CD4-positive, alpha-beta T cell (primary cell): ENCODE measurements at regions not wholly inside any gene's neighbourhood (a gene's known extent, or its start where the extent isn't known, plus 50 kb on each side); places are given as distances from the start of the nearest gene placed in this dataset.

Experiments used
- ATAC-seq: fragments of 200-7000 bp; cut with Tn5 transposase; one replicate; pipeline ENCODE4 v1.10.0; 2022; ENCODE audit warnings: mild to moderate bottlenecking; ENCODE audit not compliant: poor library complexity
- CTCF ChIA-PET: fragments of 350-600 bp; sonication (Branson Sonifier 250); formaldehyde crosslinking; loops from one replicate; lab custom pipeline; 2021; ENCODE audit warnings: antibody characterized with exemption, inconsistent platforms; lab: Charles Lee
- POLR2A ChIA-PET: fragments of 350-600 bp; sonication (Branson Sonifier 250); formaldehyde crosslinking; loops from one replicate; lab custom pipeline; 2021; ENCODE audit warnings: antibody characterized with exemption, inconsistent platforms; lab: Charles Lee
- DNase-seq, 14 experiments: peaks; one replicate each; pipeline ENCODE4 v3.0.0-alpha.2; 2013 to 2020; ENCODE audit warnings: mixed read lengths in 2 of 14
- H3K27ac ChIP-seq, 2 donors: one replicate each; pipeline versions ENCODE4 v1.5.1 to v1.7.0; 2013; ENCODE audit warnings: low read length in 2 of 2, low read depth in 1 of 2, mild to moderate bottlenecking in 1 of 2
- H3K27me3 ChIP-seq, 2 experiments: 1 replicate in 1 of 2; 2 replicates in 1 of 2; pipeline versions ENCODE4 v1.6.1 to v1.7.0; 2013; ENCODE audit warnings: low read length in 2 of 2, control low read depth in 1 of 2, mild to moderate bottlenecking in 1 of 2, moderate library complexity in 1 of 2; ENCODE audit not compliant: insufficient read depth in 2 of 2, control insufficient read depth in 1 of 2
- H3K36me3 ChIP-seq: one replicate; pipeline ENCODE4 v1.6.1; 2013; ENCODE audit warnings: low read length, control low read depth; ENCODE audit not compliant: insufficient read depth
- H3K4me1 ChIP-seq: one replicate; pipeline ENCODE4 v1.6.1; 2013; ENCODE audit warnings: low read length, control low read depth; ENCODE audit not compliant: insufficient read depth
- H3K4me3 ChIP-seq: one replicate; pipeline ENCODE4 v1.5.1; 2013; ENCODE audit warnings: mild to moderate bottlenecking, low read length, moderate library complexity
- H3K9me3 ChIP-seq, 2 experiments: 1 replicate in 1 of 2; 2 replicates in 1 of 2; pipeline versions ENCODE4 v1.6.1 to v1.7.0; 2013; ENCODE audit warnings: low read length in 2 of 2, mild to moderate bottlenecking in 2 of 2, control low read depth in 1 of 2, moderate library complexity in 1 of 2; ENCODE audit not compliant: control insufficient read depth in 1 of 2, insufficient read depth in 1 of 2
- H3K27ac Mint-ChIP-seq: one replicate; pipeline ENCODE4 v1.8.0; 2020; ENCODE audit warnings: mixed read lengths
- H3K27me3 Mint-ChIP-seq: one replicate; pipeline ENCODE4 v1.8.0; 2021; ENCODE audit warnings: mixed read lengths
- H3K36me3 Mint-ChIP-seq: one replicate; pipeline ENCODE4 v1.8.0; 2021; ENCODE audit warnings: low read depth, mixed read lengths
- H3K4me1 Mint-ChIP-seq: one replicate; pipeline ENCODE4 v1.8.0; 2021; ENCODE audit warnings: low read depth, mixed read lengths
- H3K4me3 Mint-ChIP-seq: one replicate; pipeline ENCODE4 v1.8.0; 2020; ENCODE audit warnings: mild to moderate bottlenecking, mixed read lengths
- H3K9me3 Mint-ChIP-seq: one replicate; pipeline ENCODE4 v1.8.0; 2020; ENCODE audit warnings: mixed read lengths
- intact Hi-C, 2 experiments: fragments of 100-400 bp; cut with DNase I in 1 of 2; cut with micrococcal nuclease in 1 of 2; formaldehyde crosslinking; loops; one replicate each; pipeline versions ENCODE4 v1.15.1 to v1.9.0; 2023 to 2025; cut with DNase I, micrococcal nuclease
- TF ChIP-seq, protein P1 (sequence below): fragments of 200-600 bp; IDR thresholded peaks from one replicate; pipeline ENCODE4 v1.8.0; 2022; ENCODE audit warnings: antibody characterized with exemption, mild to moderate bottlenecking

DNA sequence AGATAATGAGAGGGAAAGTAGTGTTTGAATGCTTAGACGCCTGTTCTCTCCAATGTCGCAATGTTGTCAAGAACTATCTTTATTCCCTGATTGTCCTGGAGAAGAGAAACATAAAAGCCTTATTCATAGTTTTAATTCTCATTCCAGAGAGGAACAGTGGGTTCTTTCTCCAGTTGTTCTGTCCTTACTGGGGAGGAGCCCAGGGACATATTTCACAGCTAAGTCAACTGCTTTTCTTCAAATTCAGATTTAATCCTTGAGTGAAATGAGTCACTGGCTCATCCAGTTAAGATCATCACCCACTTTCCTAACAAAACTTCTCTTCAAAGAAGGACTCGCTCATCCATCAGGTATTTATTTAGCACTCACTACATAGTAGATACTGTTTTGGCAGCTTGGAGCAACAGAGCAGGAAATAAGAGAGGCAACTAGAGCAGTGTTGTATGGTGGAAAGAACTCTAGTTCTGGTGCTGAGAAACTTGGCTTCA is 365.7 kb upstream of the USP24 start:
- H3K27me3 Mint-ChIP-seq = peaks cover 25% of the 10 kb centered on the region
- no peaks in the 10 kb centered on the region for H3K9me3 Mint-ChIP-seq
- Histone ChIP-seq H3K36me3 (no peaks in the 10 kb centered on the region), H3K4me1 (no peaks in the 10 kb centered on the region), H3K4me3 (no peak overlapping the region), H3K27ac (no peak overlapping the region), H3K9me3 (no peaks in the 10 kb centered on the region), H3K27me3 (peaks cover 0 to 3% of the 10 kb centered on the region in 2 experiments)
- no peak overlapping the region for H3K27ac Mint-ChIP-seq
- H3K4me3 Mint-ChIP-seq = no peak overlapping the region
- POLR2A ChIA-PET = no interaction called here
- DNase-seq = no peak
- CTCF ChIA-PET = no interaction called here
- H3K36me3 Mint-ChIP-seq = no peaks in the 10 kb centered on the region
- intact Hi-C loops = no loop called here
- TF ChIP-seq, protein P1, sequence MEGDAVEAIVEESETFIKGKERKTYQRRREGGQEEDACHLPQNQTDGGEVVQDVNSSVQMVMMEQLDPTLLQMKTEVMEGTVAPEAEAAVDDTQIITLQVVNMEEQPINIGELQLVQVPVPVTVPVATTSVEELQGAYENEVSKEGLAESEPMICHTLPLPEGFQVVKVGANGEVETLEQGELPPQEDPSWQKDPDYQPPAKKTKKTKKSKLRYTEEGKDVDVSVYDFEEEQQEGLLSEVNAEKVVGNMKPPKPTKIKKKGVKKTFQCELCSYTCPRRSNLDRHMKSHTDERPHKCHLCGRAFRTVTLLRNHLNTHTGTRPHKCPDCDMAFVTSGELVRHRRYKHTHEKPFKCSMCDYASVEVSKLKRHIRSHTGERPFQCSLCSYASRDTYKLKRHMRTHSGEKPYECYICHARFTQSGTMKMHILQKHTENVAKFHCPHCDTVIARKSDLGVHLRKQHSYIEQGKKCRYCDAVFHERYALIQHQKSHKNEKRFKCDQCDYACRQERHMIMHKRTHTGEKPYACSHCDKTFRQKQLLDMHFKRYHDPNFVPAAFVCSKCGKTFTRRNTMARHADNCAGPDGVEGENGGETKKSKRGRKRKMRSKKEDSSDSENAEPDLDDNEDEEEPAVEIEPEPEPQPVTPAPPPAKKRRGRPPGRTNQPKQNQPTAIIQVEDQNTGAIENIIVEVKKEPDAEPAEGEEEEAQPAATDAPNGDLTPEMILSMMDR = no peak
- H3K4me1 Mint-ChIP-seq = no peaks in the 10 kb centered on the region
- no peak for ATAC-seq

GRCh38 chr1:55579332-55580001 is 364.3 kb upstream of the USP24 start:
- DNase-seq = no peak
- intact Hi-C loops = no loop called here

GRCh38 chr1:55578646-55579045 is 363.5 kb upstream of the USP24 start:
- DNase-seq = no peak
- CTCF ChIA-PET = no interaction called here
- POLR2A ChIA-PET = no interaction called here
- H3K27me3 Mint-ChIP-seq = peaks cover 24% of the 10 kb centered on the region
- no peak overlapping the region for H3K4me3 ChIP-seq
- H3K27me3 ChIP-seq = peaks cover 0 to 3% of the 10 kb centered on the region in 2 experiments
- no peaks in the 10 kb centered on the region for H3K36me3 ChIP-seq
- H3K36me3 Mint-ChIP-seq = no peaks in the 10 kb centered on the region
- TF ChIP-seq, protein P1 = no peak
- H3K4me3 Mint-ChIP-seq = no peak overlapping the region
- H3K4me1 Mint-ChIP-seq = no peaks in the 10 kb centered on the region
- no peaks in the 10 kb centered on the region for H3K4me1 ChIP-seq
- H3K27ac Mint-ChIP-seq = no peak overlapping the region
- no peak for ATAC-seq
- intact Hi-C loops = no loop called here
- no peak overlapping the region for H3K27ac ChIP-seq
- H3K9me3 ChIP-seq = no peaks in the 10 kb centered on the region
- H3K9me3 Mint-ChIP-seq = no peaks in the 10 kb centered on the region

More at GRCh38 chr1:55579332-55580001, 364.3 kb upstream of the USP24 start:
- Mint-ChIP-seq H3K27me3 (peaks cover 24% of the 10 kb centered on the region), H3K4me1 (no peaks in the 10 kb centered on the region), H3K9me3 (no peaks in the 10 kb centered on the region), H3K27ac (no peak overlapping the region), H3K4me3 (no peak overlapping the region), H3K36me3 (no peaks in the 10 kb centered on the region)
- ChIA-PET CTCF (no interaction called here), POLR2A (no interaction called here)
- Histone ChIP-seq H3K9me3 (no peaks in the 10 kb centered on the region), H3K27ac (no peak overlapping the region), H3K4me3 (no peak overlapping the region), H3K36me3 (no peaks in the 10 kb centered on the region), H3K27me3 (peaks cover 0 to 3% of the 10 kb centered on the region in 2 experiments), H3K4me1 (no peaks in the 10 kb centered on the region)
- no peak for ATAC-seq
- TF ChIP-seq, protein P1 = no peak
